ENCODE measurements at regions not wholly inside any gene's neighbourhood (a gene's known extent, or its start where the extent isn't known, plus 50 kb on each side); places are given as distances from the start of the nearest gene placed in this dataset.
"Not testable (repeated sequence)": the region's sequence is repeated elsewhere in the genome, so short reads cannot be mapped to it uniquely, and the experiment has no call there.

- TF ChIP-seq, protein P1, sequence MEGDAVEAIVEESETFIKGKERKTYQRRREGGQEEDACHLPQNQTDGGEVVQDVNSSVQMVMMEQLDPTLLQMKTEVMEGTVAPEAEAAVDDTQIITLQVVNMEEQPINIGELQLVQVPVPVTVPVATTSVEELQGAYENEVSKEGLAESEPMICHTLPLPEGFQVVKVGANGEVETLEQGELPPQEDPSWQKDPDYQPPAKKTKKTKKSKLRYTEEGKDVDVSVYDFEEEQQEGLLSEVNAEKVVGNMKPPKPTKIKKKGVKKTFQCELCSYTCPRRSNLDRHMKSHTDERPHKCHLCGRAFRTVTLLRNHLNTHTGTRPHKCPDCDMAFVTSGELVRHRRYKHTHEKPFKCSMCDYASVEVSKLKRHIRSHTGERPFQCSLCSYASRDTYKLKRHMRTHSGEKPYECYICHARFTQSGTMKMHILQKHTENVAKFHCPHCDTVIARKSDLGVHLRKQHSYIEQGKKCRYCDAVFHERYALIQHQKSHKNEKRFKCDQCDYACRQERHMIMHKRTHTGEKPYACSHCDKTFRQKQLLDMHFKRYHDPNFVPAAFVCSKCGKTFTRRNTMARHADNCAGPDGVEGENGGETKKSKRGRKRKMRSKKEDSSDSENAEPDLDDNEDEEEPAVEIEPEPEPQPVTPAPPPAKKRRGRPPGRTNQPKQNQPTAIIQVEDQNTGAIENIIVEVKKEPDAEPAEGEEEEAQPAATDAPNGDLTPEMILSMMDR (IDR thresholded peaks at IDR 0.05) = not testable (repeated sequence)
- not testable (repeated sequence) for TF ChIP-seq SIN3A (IDR thresholded peaks at IDR 0.05; ENCODE audit: borderline replicate concordance, insufficient read depth, low read depth, low read length); POLR2AphosphoS5 (IDR thresholded peaks at IDR 0.05; ENCODE audit: low read depth, low read length)
These were observed 119.7 kb downstream of the NBPF8 start for GRCh38 chr1:120534361-120535047.

All from Panc1 (cell line).